ENCODE measurements at regions not wholly inside any gene's neighbourhood (a gene's known extent, or its start where the extent isn't known, plus 50 kb on each side); places are given as distances from the start of the nearest gene placed in this dataset.

- TF ChIP-seq PAWR (CRISPR knock-in tag; IDR thresholded peaks at IDR 0.05; ENCODE audit: borderline replicate concordance) (no peak), ZNF768 (CRISPR knock-in tag; IDR thresholded peaks at IDR 0.05) (no peak), ATF5 (CRISPR knock-in tag; IDR thresholded peaks at IDR 0.05; ENCODE audit: low read depth) (no peak), CENPX (CRISPR knock-in tag; IDR thresholded peaks at IDR 0.05) (no peak), ZNF766 (CRISPR knock-in tag; IDR thresholded peaks at IDR 0.05; ENCODE audit: borderline replicate concordance) (no peak), ZNF10 (CRISPR knock-in tag; IDR thresholded peaks at IDR 0.05; ENCODE audit: borderline replicate concordance, low read depth) (no peak)
Observed at GRCh38 chr5:135155616-135156214, 121.7 kb upstream of the PITX1 start (continued).

- CTCF ChIA-PET (ENCODE audit: low intra/inter-chr PET ratio, low total read pairs): no interaction called here
- no peaks in the 10 kb centered on the region for H3K79me2 ChIP-seq (ENCODE audit: insufficient read depth, low read length)
- H3K9me3 ChIP-seq (ENCODE audit: low read length): no peaks in the 10 kb centered on the region
- no TSS peak for BruUV-seq (replicated peaks)
- H2AFZ ChIP-seq (ENCODE audit: low read length): no peak overlapping the region
- no peak for ATAC-seq
- no peaks in the 10 kb centered on the region for H4K20me1 ChIP-seq (ENCODE audit: insufficient read depth, low read length)
- no peaks in the 10 kb centered on the region for H3K27me3 ChIP-seq (ENCODE audit: control insufficient read depth in 1 of 2, insufficient read depth in 2 of 2, low read length in 2 of 2)
- H3K27ac ChIP-seq (ENCODE audit: extremely low read length, insufficient read depth, low read length): no peak overlapping the region
- intact Hi-C loops (cut with micrococcal nuclease; ENCODE audit: unreplicated experiment): no loop called here
- FAIRE-seq: no peak
- H3K4me1 ChIP-seq (ENCODE audit: insufficient read depth, low read length): peaks cover 68% of the 10 kb centered on the region
- no peak for DNase-seq (ENCODE audit: low spot score)
- H3K36me3 ChIP-seq (replicated peaks in 1 of 2; ENCODE audit: control insufficient read depth in 1 of 2, insufficient read depth in 2 of 2, low read length in 2 of 2): no peaks in the 10 kb centered on the region
- H3K4me3 ChIP-seq (replicated peaks in 1 of 3; ENCODE audit: insufficient read depth in 1 of 3, low read depth in 2 of 3, low read length in 3 of 3): no peak overlapping the region
- in situ Hi-C loops (cut with HindIII; ENCODE audit: extremely low pct_ligation_motif_present, low pct_unique_long_range_greater_than_20kb): no loop called here
- 98% methylated on average over 7 of the region's 7 CpGs for WGBS (ENCODE audit: low lambda C conversion rate)
- H3K9ac ChIP-seq (ENCODE audit: insufficient read depth, low read depth, low read length): no peak overlapping the region
- H3K4me2 ChIP-seq (ENCODE audit: low read depth, low read length): no peak overlapping the region
- TF ChIP-seq PHF21A (CRISPR knock-in tag; IDR thresholded peaks at IDR 0.05) (no peak), ZNF747 (CRISPR knock-in tag; IDR thresholded peaks at IDR 0.05; ENCODE audit: borderline replicate concordance) (no peak), CENPBD1 (CRISPR knock-in tag; IDR thresholded peaks at IDR 0.05; ENCODE audit: borderline replicate concordance, low read depth) (no peak)
- POLR2A ChIA-PET: interaction anchor here (0.7 to 2.7 kb wide), 2 partner anchors 21 to 120 kb away, joined by 3 to 24 read pairs; no protein-coding TSS in a partner anchor
Observed at GRCh38 chr5:135154961-135155360, 120.9 kb upstream of the PITX1 start.

Data from HepG2 (cell line).